ENCODE measurements at regions not wholly inside any gene's neighbourhood (a gene's known extent, or its start where the extent isn't known, plus 50 kb on each side); places are given as distances from the start of the nearest gene placed in this dataset.

- Mint-ChIP-seq H3K27ac (ENCODE audit: low read depth, unreplicated experiment) (no peak overlapping the region), H3K27me3 (ENCODE audit: insufficient read depth, unreplicated experiment) (peaks cover 78% of the 10 kb centered on the region), H3K4me3 (ENCODE audit: unreplicated experiment) (no peak overlapping the region), H3K36me3 (ENCODE audit: insufficient read depth, unreplicated experiment) (no peaks in the 10 kb centered on the region), H3K4me1 (ENCODE audit: insufficient read depth, unreplicated experiment) (no peaks in the 10 kb centered on the region), H3K9me3 (ENCODE audit: unreplicated experiment) (no peaks in the 10 kb centered on the region)
- intact Hi-C loops (cut with micrococcal nuclease): no loop called here
- ChIA-PET CTCF (no interaction called here), POLR2A (no interaction called here)
- no peak for DNase-seq (ENCODE audit: unreplicated experiment)
- TF ChIP-seq CTCF (IDR thresholded peaks at IDR 0.05; ENCODE audit: unreplicated experiment): no peak
- BruUV-seq (replicated peaks): no TSS peak
Observed at GRCh38 chrX:56920338-56920997, 74.9 kb downstream of the SPIN3 start.

GRCh38 chrX:56882581-56882980, 112.8 kb downstream of the SPIN3 start:
- intact Hi-C loops (cut with micrococcal nuclease): no loop called here
- H3K4me1 Mint-ChIP-seq (ENCODE audit: insufficient read depth, unreplicated experiment): no peaks in the 10 kb centered on the region
- ChIA-PET CTCF (no interaction called here), POLR2A (no interaction called here)
- no peak for TF ChIP-seq CTCF (IDR thresholded peaks at IDR 0.05; ENCODE audit: unreplicated experiment)
- no peak for DNase-seq (ENCODE audit: unreplicated experiment)
- H3K27me3 Mint-ChIP-seq (ENCODE audit: insufficient read depth, unreplicated experiment): peaks cover 61% of the 10 kb centered on the region
- H3K36me3 Mint-ChIP-seq (ENCODE audit: insufficient read depth, unreplicated experiment): no peaks in the 10 kb centered on the region
- no peak overlapping the region for H3K4me3 Mint-ChIP-seq (ENCODE audit: unreplicated experiment)
- no peak overlapping the region for H3K27ac Mint-ChIP-seq (ENCODE audit: low read depth, unreplicated experiment)
- no peaks in the 10 kb centered on the region for H3K9me3 Mint-ChIP-seq (ENCODE audit: unreplicated experiment)
- BruUV-seq (replicated peaks): no TSS peak
